Right lobe of liver (tissue), 4 donors: ENCODE measurements at regions not wholly inside any gene's neighbourhood (a gene's known extent, or its start where the extent isn't known, plus 50 kb on each side); places are given as distances from the start of the nearest gene placed in this dataset.

ENCODE experiments used
- POLR2A ChIP-seq: fragments of 450-650 bp; IDR thresholded peaks from one replicate; pipeline ENCODE4 v1.6.1; 2017; ENCODE audit warnings: antibody characterized with exemption, mild to moderate bottlenecking
- TF ChIP-seq, protein P1 (sequence below), 4 donors: fragments of 200-600 bp in 3 of 4; fragments of 450-650 bp in 1 of 4; IDR thresholded peaks; one replicate each; pipeline versions ENCODE4 v1.5.1 to v1.8.0; 2016 to 2022; ENCODE audit warnings: antibody characterized with exemption in 4 of 4, mild to moderate bottlenecking in 2 of 4
- donor health status: DM: no; HTN: no; CAD: no.
- donor health status: DM: no; HTN: no; CAD: no.
- donor health status: DM: no; HTN: yes; CAD: no.

GRCh38 chr3:16686679-16687078 lies 81.5 kb upstream of the DAZL start:
- TF ChIP-seq POLR2A: no peak
- TF ChIP-seq, protein P1, sequence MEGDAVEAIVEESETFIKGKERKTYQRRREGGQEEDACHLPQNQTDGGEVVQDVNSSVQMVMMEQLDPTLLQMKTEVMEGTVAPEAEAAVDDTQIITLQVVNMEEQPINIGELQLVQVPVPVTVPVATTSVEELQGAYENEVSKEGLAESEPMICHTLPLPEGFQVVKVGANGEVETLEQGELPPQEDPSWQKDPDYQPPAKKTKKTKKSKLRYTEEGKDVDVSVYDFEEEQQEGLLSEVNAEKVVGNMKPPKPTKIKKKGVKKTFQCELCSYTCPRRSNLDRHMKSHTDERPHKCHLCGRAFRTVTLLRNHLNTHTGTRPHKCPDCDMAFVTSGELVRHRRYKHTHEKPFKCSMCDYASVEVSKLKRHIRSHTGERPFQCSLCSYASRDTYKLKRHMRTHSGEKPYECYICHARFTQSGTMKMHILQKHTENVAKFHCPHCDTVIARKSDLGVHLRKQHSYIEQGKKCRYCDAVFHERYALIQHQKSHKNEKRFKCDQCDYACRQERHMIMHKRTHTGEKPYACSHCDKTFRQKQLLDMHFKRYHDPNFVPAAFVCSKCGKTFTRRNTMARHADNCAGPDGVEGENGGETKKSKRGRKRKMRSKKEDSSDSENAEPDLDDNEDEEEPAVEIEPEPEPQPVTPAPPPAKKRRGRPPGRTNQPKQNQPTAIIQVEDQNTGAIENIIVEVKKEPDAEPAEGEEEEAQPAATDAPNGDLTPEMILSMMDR (IDR thresholded peaks at IDR 0.05): no peak
